ENCODE measurements at regions not wholly inside any gene's neighbourhood (a gene's known extent, or its start where the extent isn't known, plus 50 kb on each side); places are given as distances from the start of the nearest gene placed in this dataset.
"Not testable (repeated sequence)": the region's sequence is repeated elsewhere in the genome, so short reads cannot be mapped to it uniquely, and the experiment has no call there.

DNA sequence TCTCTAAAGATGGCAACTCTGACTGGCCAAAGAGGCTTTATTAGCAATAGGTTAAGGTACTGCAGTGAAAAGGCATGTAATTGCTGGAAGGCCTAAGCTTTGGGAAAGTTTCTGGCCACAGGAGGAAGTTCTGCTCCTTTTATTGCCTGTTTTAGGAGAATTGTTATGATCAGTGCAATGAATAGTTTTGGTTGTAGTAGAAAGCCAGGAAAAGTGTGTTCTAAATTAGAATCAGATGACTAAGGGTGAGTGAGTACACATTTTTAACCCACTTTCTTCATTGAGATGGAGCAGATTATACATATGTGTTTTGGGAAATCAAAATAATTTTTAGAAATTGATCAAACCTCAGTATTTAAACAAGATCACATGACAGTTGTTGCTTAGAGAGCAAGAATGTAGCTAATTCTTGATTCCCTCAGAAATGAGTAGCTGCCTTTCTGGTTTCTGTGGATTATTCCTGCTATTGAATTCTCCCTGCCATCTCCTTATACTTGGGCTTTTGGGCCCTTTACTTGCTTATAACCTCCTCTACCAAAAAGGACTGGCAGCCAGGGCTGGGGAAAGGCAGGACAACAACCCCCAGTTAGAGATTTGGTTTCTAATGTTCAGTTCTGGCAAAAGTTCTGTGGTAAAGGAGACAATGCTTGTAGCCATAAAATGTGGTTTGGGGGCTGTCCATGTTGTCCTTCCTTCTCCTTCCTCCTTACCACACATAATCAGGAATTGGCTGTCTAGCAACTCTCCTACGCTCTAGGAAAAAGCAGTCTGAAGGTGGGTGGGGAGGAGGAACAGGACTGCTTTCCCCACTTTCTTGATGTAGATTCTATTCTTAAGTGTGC, 217.1 kb downstream of the SLC38A4 start:
- H3K27me3 ChIP-seq (ENCODE audit: control insufficient read depth in 2 of 2, insufficient read depth in 2 of 2, low read length in 2 of 2), result no peaks in the 10 kb centered on the region
- no peaks in the 10 kb centered on the region for H3K36me3 ChIP-seq (ENCODE audit: control insufficient read depth in 2 of 2, insufficient read depth in 2 of 2, low read length in 2 of 2)
- H3K9ac ChIP-seq (ENCODE audit: low read depth in 1 of 2, low read length in 2 of 2), result no peak overlapping the region
- H3K4me3 ChIP-seq (ENCODE audit: low read length in 2 of 2), result no peak overlapping the region
- no peaks in the 10 kb centered on the region for H3K4me1 ChIP-seq (ENCODE audit: control insufficient read depth in 2 of 2, insufficient read depth in 2 of 2, low read length in 2 of 2)
- H3K9me3 ChIP-seq (ENCODE audit: control insufficient read depth in 2 of 2, low read length in 2 of 2), result peaks cover 0 to 2% of the 10 kb centered on the region in 2 donors
- peak overlapping the region; percentile 18 to 36 for H3K27ac ChIP-seq (ENCODE audit: low read depth in 2 of 2, low read length in 2 of 2)

DNA sequence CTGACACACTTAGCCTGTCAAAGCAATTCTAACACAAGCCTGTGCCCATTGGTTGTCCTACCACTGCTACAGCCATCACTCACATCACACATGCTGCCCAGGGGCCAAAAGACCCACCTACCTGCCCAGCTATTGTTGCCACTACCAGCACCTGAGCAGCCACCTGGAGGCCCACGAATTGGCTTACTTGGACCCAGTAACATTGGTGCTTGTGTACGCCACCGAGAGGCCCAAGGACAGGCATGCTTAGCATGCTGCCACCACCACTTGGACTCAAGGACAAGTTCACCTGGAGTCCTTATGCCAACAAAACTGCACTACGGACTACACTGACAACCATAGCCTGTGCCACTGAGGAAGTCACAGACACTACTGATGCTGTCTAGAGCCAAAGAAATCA, 221.1 kb downstream of the SLC38A4 start:
- Histone ChIP-seq H3K27me3 (ENCODE audit: control insufficient read depth in 2 of 2, insufficient read depth in 2 of 2, low read length in 2 of 2) (no peaks in the 10 kb centered on the region), H3K9me3 (ENCODE audit: control insufficient read depth in 2 of 2, low read length in 2 of 2) (peaks cover 0 to 2% of the 10 kb centered on the region in 2 donors), H3K9ac (ENCODE audit: low read depth in 1 of 2, low read length in 2 of 2) (no peak overlapping the region), H3K4me3 (ENCODE audit: low read length in 2 of 2) (no peak overlapping the region), H3K36me3 (ENCODE audit: control insufficient read depth in 2 of 2, insufficient read depth in 2 of 2, low read length in 2 of 2) (no peaks in the 10 kb centered on the region), H3K4me1 (ENCODE audit: control insufficient read depth in 2 of 2, insufficient read depth in 2 of 2, low read length in 2 of 2) (no peaks in the 10 kb centered on the region), H3K27ac (ENCODE audit: low read depth in 2 of 2, low read length in 2 of 2) (no peak overlapping the region)

DNA sequence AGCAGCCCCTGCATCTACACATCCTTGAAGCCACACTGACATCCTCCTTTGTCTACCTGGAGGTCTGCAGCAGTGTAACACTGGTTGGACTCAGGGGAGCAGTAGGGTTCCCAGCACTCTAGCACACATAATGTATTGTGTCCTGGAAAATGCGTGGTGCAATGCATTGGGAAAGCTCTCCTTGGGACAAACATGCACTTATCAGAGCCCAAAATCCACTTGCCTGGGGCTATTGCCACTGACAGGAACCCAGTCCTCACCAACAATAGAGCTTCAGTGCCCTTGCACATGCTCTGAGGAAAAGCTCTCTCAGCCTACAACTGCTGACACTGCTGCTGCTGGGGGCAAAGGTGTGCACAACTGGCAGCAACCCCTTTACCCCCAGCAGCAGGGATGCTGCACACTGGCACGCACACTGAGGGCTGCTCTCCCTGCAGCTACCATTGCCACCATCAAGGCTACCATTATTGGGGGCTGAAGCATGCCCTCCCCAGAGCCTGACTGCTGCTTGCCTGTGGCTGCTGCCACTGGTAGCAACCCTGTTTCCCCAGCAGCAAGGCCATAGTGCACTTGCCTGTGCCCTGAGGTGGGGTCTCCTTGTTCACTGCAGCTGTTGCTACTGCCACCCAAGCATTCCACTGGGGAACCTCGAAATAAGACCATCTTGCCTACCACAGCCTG, 221.9 kb downstream of the SLC38A4 start:
- H3K4me1 ChIP-seq (ENCODE audit: control insufficient read depth in 2 of 2, insufficient read depth in 2 of 2, low read length in 2 of 2), result no peaks in the 10 kb centered on the region
- no peak overlapping the region for H3K9ac ChIP-seq (ENCODE audit: low read depth in 1 of 2, low read length in 2 of 2)
- no peak overlapping the region for H3K27ac ChIP-seq (ENCODE audit: low read depth in 2 of 2, low read length in 2 of 2)
- no peaks in the 10 kb centered on the region for H3K36me3 ChIP-seq (ENCODE audit: control insufficient read depth in 2 of 2, insufficient read depth in 2 of 2, low read length in 2 of 2)
- H3K4me3 ChIP-seq (ENCODE audit: low read length in 2 of 2), result no peak overlapping the region
- peaks cover 0 to 2% of the 10 kb centered on the region in 2 donors for H3K9me3 ChIP-seq (ENCODE audit: control insufficient read depth in 2 of 2, low read length in 2 of 2)
- no peaks in the 10 kb centered on the region for H3K27me3 ChIP-seq (ENCODE audit: control insufficient read depth in 2 of 2, insufficient read depth in 2 of 2, low read length in 2 of 2)

DNA sequence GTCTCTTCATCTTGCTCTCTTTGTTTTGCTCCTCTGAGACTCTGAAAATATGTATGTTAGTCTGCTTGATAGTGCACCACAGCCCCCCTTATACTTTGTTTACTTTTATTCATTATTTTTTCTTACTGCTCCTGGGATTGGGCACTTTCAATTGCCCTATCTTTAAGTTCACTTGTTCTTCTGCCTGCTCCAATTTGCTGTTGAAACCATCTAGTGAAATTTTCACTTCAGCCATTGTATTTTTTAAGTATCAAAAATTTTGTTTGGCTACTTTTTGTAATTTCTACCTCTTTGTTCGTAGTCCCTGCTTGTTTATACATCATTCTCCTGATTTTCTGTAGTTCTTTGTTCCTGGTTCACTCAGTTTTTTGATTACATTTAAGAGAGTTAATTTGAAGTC, 223.3 kb downstream of the SLC38A4 start:
- Histone ChIP-seq H3K4me3 (ENCODE audit: low read length in 2 of 2) (no peak overlapping the region), H3K27ac (ENCODE audit: low read depth in 2 of 2, low read length in 2 of 2) (no peak overlapping the region), H3K27me3 (ENCODE audit: control insufficient read depth in 2 of 2, insufficient read depth in 2 of 2, low read length in 2 of 2) (no peaks in the 10 kb centered on the region), H3K4me1 (ENCODE audit: control insufficient read depth in 2 of 2, insufficient read depth in 2 of 2, low read length in 2 of 2) (no peaks in the 10 kb centered on the region), H3K36me3 (ENCODE audit: control insufficient read depth in 2 of 2, insufficient read depth in 2 of 2, low read length in 2 of 2) (no peaks in the 10 kb centered on the region), H3K9me3 (ENCODE audit: control insufficient read depth in 2 of 2, low read length in 2 of 2) (peaks cover 0 to 2% of the 10 kb centered on the region in 2 donors), H3K9ac (ENCODE audit: low read depth in 1 of 2, low read length in 2 of 2) (no peak overlapping the region)

DNA sequence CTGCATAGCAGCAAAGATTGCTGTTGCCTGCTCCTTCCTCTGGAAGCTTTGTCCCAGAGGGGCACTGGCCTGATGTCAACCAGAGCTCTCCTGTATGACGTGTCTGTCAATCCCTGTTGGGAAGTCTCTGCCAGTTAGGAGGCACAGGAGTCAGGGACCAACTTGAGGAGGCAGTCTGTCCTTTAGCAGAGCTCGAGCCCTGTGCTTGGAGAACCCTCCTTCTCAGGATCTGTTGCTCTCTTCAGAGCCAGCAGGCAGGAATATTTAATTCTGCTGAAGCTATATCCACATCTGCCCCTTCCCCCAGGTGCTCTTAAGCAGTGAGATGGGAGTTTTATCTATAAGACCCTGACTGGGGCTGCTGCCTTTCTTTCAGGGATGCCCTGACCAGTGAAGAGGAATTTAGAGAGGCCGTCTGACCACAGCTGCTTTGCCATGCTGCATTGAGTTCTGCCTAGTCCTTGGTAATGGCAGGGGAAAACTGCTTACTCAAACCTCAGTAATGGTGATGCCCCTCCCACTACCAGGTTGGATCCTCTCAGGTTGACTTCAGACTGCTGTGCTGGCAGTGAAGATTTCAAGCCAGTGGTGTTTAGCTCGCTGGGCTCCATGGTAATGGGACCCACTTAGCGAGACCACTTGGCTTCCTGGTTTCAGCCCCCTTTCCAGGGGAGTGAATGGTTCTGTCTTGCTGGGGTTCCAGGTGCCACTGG, 218.6 kb upstream of the SLC38A2 start:
- Histone ChIP-seq H3K36me3 (ENCODE audit: control insufficient read depth in 2 of 2, insufficient read depth in 2 of 2, low read length in 2 of 2) (no peaks in the 10 kb centered on the region), H3K27ac (ENCODE audit: low read depth in 2 of 2, low read length in 2 of 2) (no peak overlapping the region), H3K27me3 (ENCODE audit: control insufficient read depth in 2 of 2, insufficient read depth in 2 of 2, low read length in 2 of 2) (no peaks in the 10 kb centered on the region), H3K9ac (ENCODE audit: low read depth in 1 of 2, low read length in 2 of 2) (no peak overlapping the region), H3K9me3 (ENCODE audit: control insufficient read depth in 2 of 2, low read length in 2 of 2) (no peaks in the 10 kb centered on the region), H3K4me3 (ENCODE audit: low read length in 2 of 2) (no peak overlapping the region), H3K4me1 (ENCODE audit: control insufficient read depth in 2 of 2, insufficient read depth in 2 of 2, low read length in 2 of 2) (peaks cover 0 to under 1% of the 10 kb centered on the region in 2 donors)

- Histone ChIP-seq H3K9me3 (ENCODE audit: control insufficient read depth in 2 of 2, low read length in 2 of 2) (no peaks in the 10 kb centered on the region), H3K9ac (ENCODE audit: low read depth in 1 of 2, low read length in 2 of 2) (no peak overlapping the region), H3K27me3 (ENCODE audit: control insufficient read depth in 2 of 2, insufficient read depth in 2 of 2, low read length in 2 of 2) (no peaks in the 10 kb centered on the region), H3K27ac (ENCODE audit: low read depth in 2 of 2, low read length in 2 of 2) (no peak overlapping the region), H3K4me1 (ENCODE audit: control insufficient read depth in 2 of 2, insufficient read depth in 2 of 2, low read length in 2 of 2) (peaks cover 0 to 6% of the 10 kb centered on the region in 2 donors), H3K4me3 (ENCODE audit: low read length in 2 of 2) (peak overlapping the region in 1 of 2 donors; percentile 9), H3K36me3 (ENCODE audit: control insufficient read depth in 2 of 2, insufficient read depth in 2 of 2, low read length in 2 of 2) (no peaks in the 10 kb centered on the region)
Measured at GRCh38 chr12:46585854-46586621, 213.5 kb upstream of the SLC38A2 start.

DNA sequence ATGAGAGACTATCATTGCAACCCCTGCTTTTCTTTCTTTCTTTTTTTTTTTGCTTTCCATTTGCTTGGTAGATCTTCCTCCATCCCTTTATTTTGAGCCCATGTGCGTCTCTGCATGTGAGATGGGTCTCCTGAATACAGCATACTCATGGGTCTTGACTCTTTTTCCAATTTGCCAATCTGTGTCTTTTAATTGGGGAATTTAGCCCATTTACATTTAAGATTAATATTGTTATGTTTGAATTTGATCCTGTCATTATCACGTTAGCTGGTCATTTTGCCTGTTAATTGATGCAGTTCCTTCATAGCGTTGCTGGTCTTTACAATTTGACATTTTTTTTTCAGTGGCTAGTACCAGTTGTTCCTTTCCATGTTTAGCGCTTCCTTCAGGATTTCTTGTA, 211.5 kb upstream of the SLC38A2 start:
- H3K27me3 ChIP-seq (ENCODE audit: control insufficient read depth in 2 of 2, insufficient read depth in 2 of 2, low read length in 2 of 2); H3K4me1 ChIP-seq (ENCODE audit: control insufficient read depth in 2 of 2, insufficient read depth in 2 of 2, low read length in 2 of 2); H3K36me3 ChIP-seq (ENCODE audit: control insufficient read depth in 2 of 2, insufficient read depth in 2 of 2, low read length in 2 of 2); H3K4me3 ChIP-seq (ENCODE audit: low read length in 2 of 2); H3K9me3 ChIP-seq (ENCODE audit: control insufficient read depth in 2 of 2, low read length in 2 of 2); H3K9ac ChIP-seq (ENCODE audit: low read depth in 1 of 2, low read length in 2 of 2); H3K27ac ChIP-seq (ENCODE audit: low read depth in 2 of 2, low read length in 2 of 2): not testable (repeated sequence)

GRCh38 chr12:46581990-46582389, 209.4 kb upstream of the SLC38A2 start:
- not testable (repeated sequence) for H3K27ac ChIP-seq (ENCODE audit: low read depth in 2 of 2, low read length in 2 of 2); H3K36me3 ChIP-seq (ENCODE audit: control insufficient read depth in 2 of 2, insufficient read depth in 2 of 2, low read length in 2 of 2); H3K4me3 ChIP-seq (ENCODE audit: low read length in 2 of 2); H3K9ac ChIP-seq (ENCODE audit: low read depth in 1 of 2, low read length in 2 of 2); H3K4me1 ChIP-seq (ENCODE audit: control insufficient read depth in 2 of 2, insufficient read depth in 2 of 2, low read length in 2 of 2); H3K9me3 ChIP-seq (ENCODE audit: control insufficient read depth in 2 of 2, low read length in 2 of 2); H3K27me3 ChIP-seq (ENCODE audit: control insufficient read depth in 2 of 2, insufficient read depth in 2 of 2, low read length in 2 of 2)

GRCh38 chr12:46580445-46580844, 207.9 kb upstream of the SLC38A2 start:
- H3K4me3 ChIP-seq (ENCODE audit: low read length in 2 of 2), result no peak overlapping the region
- no peaks in the 10 kb centered on the region for H3K36me3 ChIP-seq (ENCODE audit: control insufficient read depth in 2 of 2, insufficient read depth in 2 of 2, low read length in 2 of 2)
- no peaks in the 10 kb centered on the region for H3K27me3 ChIP-seq (ENCODE audit: control insufficient read depth in 2 of 2, insufficient read depth in 2 of 2, low read length in 2 of 2)
- no peak overlapping the region for H3K27ac ChIP-seq (ENCODE audit: low read depth in 2 of 2, low read length in 2 of 2)
- no peaks in the 10 kb centered on the region for H3K9me3 ChIP-seq (ENCODE audit: control insufficient read depth in 2 of 2, low read length in 2 of 2)
- H3K9ac ChIP-seq (ENCODE audit: low read depth in 1 of 2, low read length in 2 of 2), result no peak overlapping the region
- no peaks in the 10 kb centered on the region for H3K4me1 ChIP-seq (ENCODE audit: control insufficient read depth in 2 of 2, insufficient read depth in 2 of 2, low read length in 2 of 2)

Data from mucosa of rectum (tissue), 2 donors.